WTC11 (cell line): ENCODE measurements at regions not wholly inside any gene's neighbourhood (a gene's known extent, or its start where the extent isn't known, plus 50 kb on each side); places are given as distances from the start of the nearest gene placed in this dataset.

Source experiments
- ATAC-seq: fragments of 200-7000 bp; cut with Tn5 transposase; 2 replicates; pipeline ENCODE4 v1.10.0; 2021; ENCODE audit warnings: mild to moderate bottlenecking, moderate library complexity
- CTCF ChIA-PET: fragments of 300-600 bp; sonication (Branson Sonifier 250); formaldehyde crosslinking; loops from one replicate; lab custom pipeline; 2021; ENCODE audit warnings: antibody characterized with exemption; lab: Charles Lee
- POLR2A ChIA-PET: fragments of 350-600 bp; sonication (Branson Sonifier 250); formaldehyde crosslinking; loops from one replicate; lab custom pipeline; 2021; ENCODE audit warnings: antibody characterized with exemption; lab: Charles Lee
- DNase-seq: peaks from one replicate; pipeline ENCODE4 v3.0.0; 2021; ENCODE audit warnings: low spot score
- H3K27ac Mint-ChIP-seq: 2 replicates; pipeline ENCODE4 v1.8.0; 2021; ENCODE audit warnings: mixed read lengths
- H3K27me3 Mint-ChIP-seq: 2 replicates; pipeline ENCODE4 v1.8.0; 2021; ENCODE audit warnings: low read depth, mild to moderate bottlenecking, moderate library complexity, mixed read lengths
- H3K36me3 Mint-ChIP-seq: 2 replicates; pipeline ENCODE4 v1.8.0; 2021; ENCODE audit warnings: mixed read lengths
- H3K4me1 Mint-ChIP-seq: 2 replicates; pipeline ENCODE4 v1.8.0; 2022; ENCODE audit warnings: mixed read lengths
- H3K4me3 Mint-ChIP-seq: 2 replicates; pipeline ENCODE4 v1.8.0; 2021; ENCODE audit warnings: mild to moderate bottlenecking, moderate library complexity, mixed read lengths
- H3K9me3 Mint-ChIP-seq: 2 replicates; pipeline ENCODE4 v1.8.0; 2021; ENCODE audit warnings: mixed read lengths
- CBFB ChIP-seq: sonication (generic); formaldehyde crosslinking; IDR thresholded peaks from 2 replicates; pipeline ENCODE4 v1.8.1; 2022; ENCODE audit warnings: mild to moderate bottlenecking, low read depth, missing genetic modification reagents
- CREB1 ChIP-seq: sonication (generic); formaldehyde crosslinking; IDR thresholded peaks from 2 replicates; pipeline ENCODE4 v1.8.0; 2023; ENCODE audit warnings: mild to moderate bottlenecking, missing genetic modification reagents
- CREM ChIP-seq: sonication (generic); formaldehyde crosslinking; IDR thresholded peaks from 2 replicates; pipeline ENCODE4 v1.8.1; 2022; ENCODE audit warnings: mild to moderate bottlenecking, missing genetic modification reagents, moderate library complexity
- FOXP1 ChIP-seq: sonication (generic); formaldehyde crosslinking; IDR thresholded peaks from 2 replicates; pipeline ENCODE4 v1.8.0; 2022; ENCODE audit warnings: missing genetic modification reagents, mild to moderate bottlenecking, moderate library complexity, borderline replicate concordance
- JAZF1 ChIP-seq: fragments of 250-450 bp; sonication (Bioruptor Pico); IDR thresholded peaks from 2 replicates; pipeline ENCODE4 v1.9.0; 2021; ENCODE audit warnings: moderate library complexity, mild to moderate bottlenecking, inconsistent platforms
- KAT7 ChIP-seq: sonication (generic); formaldehyde crosslinking; IDR thresholded peaks from 2 replicates; pipeline ENCODE4 v1.8.1; 2023; ENCODE audit warnings: missing genetic modification reagents, mild to moderate bottlenecking, borderline replicate concordance
- NR3C1 ChIP-seq: sonication (generic); formaldehyde crosslinking; conservative IDR thresholded peaks from 2 replicates; pipeline ENCODE4 v1.8.1; 2023; ENCODE audit warnings: low read depth, mild to moderate bottlenecking, missing genetic modification reagents
- PRRX2 ChIP-seq: fragments of 250-450 bp; sonication (Bioruptor Pico); IDR thresholded peaks from 2 replicates; pipeline ENCODE4 v1.8.0; 2021; ENCODE audit warnings: mild to moderate bottlenecking
- RORB ChIP-seq: fragments of 250-450 bp; sonication (Bioruptor Pico); IDR thresholded peaks from 2 replicates; pipeline ENCODE4 v1.9.0; 2021; ENCODE audit warnings: mild to moderate bottlenecking
- SMAD3 ChIP-seq: sonication (generic); formaldehyde crosslinking; IDR thresholded peaks from 2 replicates; pipeline ENCODE4 v1.8.0; 2022; ENCODE audit warnings: missing genetic modification reagents, mild to moderate bottlenecking, borderline replicate concordance
- SOX15 ChIP-seq: fragments of 250-450 bp; sonication (Bioruptor Pico); IDR thresholded peaks from 2 replicates; pipeline ENCODE4 v1.9.0; 2021; ENCODE audit warnings: mild to moderate bottlenecking
- SP1 ChIP-seq: sonication (generic); formaldehyde crosslinking; conservative IDR thresholded peaks from 2 replicates; pipeline ENCODE4 v1.8.1; 2022; ENCODE audit warnings: missing genetic modification reagents
- TCF7 ChIP-seq: sonication (generic); formaldehyde crosslinking; IDR thresholded peaks from 2 replicates; pipeline ENCODE4 v1.8.0; 2022; ENCODE audit warnings: mild to moderate bottlenecking, low read depth, missing genetic modification reagents, moderate library complexity
- ZNF138 ChIP-seq: sonication (generic); formaldehyde crosslinking; conservative IDR thresholded peaks from 2 replicates; pipeline ENCODE4 v1.8.1; 2022; ENCODE audit warnings: mild to moderate bottlenecking, moderate library complexity, missing genetic modification reagents
- ZNF317 ChIP-seq: sonication (generic); formaldehyde crosslinking; IDR thresholded peaks from 2 replicates; pipeline ENCODE4 v1.8.1; 2023; ENCODE audit warnings: low read depth, mild to moderate bottlenecking, moderate library complexity, missing genetic modification reagents, borderline replicate concordance
- ZNF671 ChIP-seq: fragments of 250-450 bp; sonication (Bioruptor Pico); IDR thresholded peaks from 2 replicates; pipeline ENCODE4 v1.8.0; 2021; ENCODE audit warnings: mild to moderate bottlenecking
- TF ChIP-seq, protein P1 (sequence below): sonication (generic); formaldehyde crosslinking; conservative IDR thresholded peaks from 2 replicates; pipeline ENCODE4 v1.8.1; 2023; ENCODE audit warnings: mild to moderate bottlenecking, low read depth, missing genetic modification reagents, moderate library complexity
- TF ChIP-seq, protein P2 (sequence below): fragments of 250-450 bp; sonication (Bioruptor Pico); IDR thresholded peaks from 2 replicates; pipeline ENCODE4 v1.9.0; 2021; ENCODE audit warnings: moderate library complexity, mild to moderate bottlenecking, inconsistent platforms, borderline replicate concordance
- TF ChIP-seq, protein P3 (sequence below): sonication (generic); formaldehyde crosslinking; IDR thresholded peaks from 2 replicates; pipeline ENCODE4 v1.8.0; 2022; ENCODE audit warnings: mild to moderate bottlenecking, missing genetic modification reagents
- TF ChIP-seq, protein P4 (sequence below): fragments of 200-600 bp; IDR thresholded peaks from 2 replicates; pipeline ENCODE4 v1.8.0; 2022; ENCODE audit warnings: antibody characterized with exemption
- TF ChIP-seq, protein P5 (sequence below): sonication (generic); formaldehyde crosslinking; IDR thresholded peaks from 2 replicates; pipeline ENCODE4 v1.8.1; 2023; ENCODE audit warnings: mild to moderate bottlenecking, missing genetic modification reagents, borderline replicate concordance

DNA sequence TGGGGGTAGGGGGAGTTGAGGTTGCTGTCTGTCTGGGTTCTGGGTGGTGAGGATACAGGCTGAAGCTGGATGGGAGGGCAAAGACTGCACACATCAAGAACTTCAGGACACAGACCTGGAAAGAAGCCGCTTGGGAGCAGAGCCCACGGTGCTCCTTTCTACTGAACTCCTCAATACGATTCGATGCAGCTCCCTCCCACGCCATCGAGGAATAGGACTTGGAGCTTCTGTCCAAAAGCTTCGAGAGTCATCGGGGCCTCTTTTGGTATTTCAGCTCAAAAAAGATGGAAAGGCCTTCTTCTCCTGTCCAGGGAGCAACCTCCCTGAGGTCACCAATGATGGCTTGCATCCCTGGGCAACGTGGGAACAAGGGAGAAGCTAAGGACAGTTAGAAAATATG, 407.1 kb upstream of the MGMT start (continued):
- no peak for TF ChIP-seq ZNF317 (CRISPR knock-in tag)
- TF ChIP-seq FOXP1 (CRISPR knock-in tag): no peak
- no peak for TF ChIP-seq PRRX2 (CRISPR knock-in tag)

DNA sequence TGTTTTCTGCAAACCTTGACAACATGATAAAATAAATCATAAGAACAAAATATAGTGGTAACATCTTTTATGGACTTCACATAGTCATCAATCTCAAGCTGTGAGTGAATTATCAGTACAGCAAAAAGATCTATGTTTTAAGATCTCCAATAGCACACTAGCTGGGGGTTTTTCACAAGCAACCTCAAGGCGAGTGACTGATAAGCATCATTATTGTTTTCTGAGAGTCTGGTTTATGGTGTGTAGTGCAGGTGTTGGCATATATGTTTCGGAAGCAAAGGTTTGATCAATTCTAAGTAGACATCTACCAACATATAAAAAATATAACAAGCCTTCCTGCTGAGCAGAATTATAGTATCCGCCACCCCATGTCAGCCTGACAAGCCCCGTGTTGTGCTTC, 403.8 kb upstream of the MGMT start:
- DNase-seq (no peak), ATAC-seq (no peak)
- Mint-ChIP-seq H3K27me3 (no peaks in the 10 kb centered on the region), H3K9me3 (no peaks in the 10 kb centered on the region), H3K36me3 (no peaks in the 10 kb centered on the region), H3K27ac (no peak overlapping the region), H3K4me3 (no peak overlapping the region), H3K4me1 (peaks cover 19% of the 10 kb centered on the region)
- ChIA-PET POLR2A (interaction anchor here (0.9 kb wide), 1 partner anchor 32 kb away, joined by 3 read pairs; no protein-coding TSS in a partner anchor), CTCF (no interaction called here)
- no peak for TF ChIP-seq NR3C1 (CRISPR knock-in tag)
- TF ChIP-seq, protein P1, sequence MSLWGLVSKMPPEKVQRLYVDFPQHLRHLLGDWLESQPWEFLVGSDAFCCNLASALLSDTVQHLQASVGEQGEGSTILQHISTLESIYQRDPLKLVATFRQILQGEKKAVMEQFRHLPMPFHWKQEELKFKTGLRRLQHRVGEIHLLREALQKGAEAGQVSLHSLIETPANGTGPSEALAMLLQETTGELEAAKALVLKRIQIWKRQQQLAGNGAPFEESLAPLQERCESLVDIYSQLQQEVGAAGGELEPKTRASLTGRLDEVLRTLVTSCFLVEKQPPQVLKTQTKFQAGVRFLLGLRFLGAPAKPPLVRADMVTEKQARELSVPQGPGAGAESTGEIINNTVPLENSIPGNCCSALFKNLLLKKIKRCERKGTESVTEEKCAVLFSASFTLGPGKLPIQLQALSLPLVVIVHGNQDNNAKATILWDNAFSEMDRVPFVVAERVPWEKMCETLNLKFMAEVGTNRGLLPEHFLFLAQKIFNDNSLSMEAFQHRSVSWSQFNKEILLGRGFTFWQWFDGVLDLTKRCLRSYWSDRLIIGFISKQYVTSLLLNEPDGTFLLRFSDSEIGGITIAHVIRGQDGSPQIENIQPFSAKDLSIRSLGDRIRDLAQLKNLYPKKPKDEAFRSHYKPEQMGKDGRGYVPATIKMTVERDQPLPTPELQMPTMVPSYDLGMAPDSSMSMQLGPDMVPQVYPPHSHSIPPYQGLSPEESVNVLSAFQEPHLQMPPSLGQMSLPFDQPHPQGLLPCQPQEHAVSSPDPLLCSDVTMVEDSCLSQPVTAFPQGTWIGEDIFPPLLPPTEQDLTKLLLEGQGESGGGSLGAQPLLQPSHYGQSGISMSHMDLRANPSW: no peak
- no peak for TF ChIP-seq PRRX2 (CRISPR knock-in tag)
- no peak for TF ChIP-seq CBFB (CRISPR knock-in tag)
- no peak for TF ChIP-seq CREB1 (CRISPR knock-in tag)
- TF ChIP-seq KAT7: no peak
- TF ChIP-seq SP1 (CRISPR knock-in tag): no peak
- TF ChIP-seq TCF7 (CRISPR knock-in tag): no peak
- no peak for TF ChIP-seq RORB
- TF ChIP-seq, protein P2, sequence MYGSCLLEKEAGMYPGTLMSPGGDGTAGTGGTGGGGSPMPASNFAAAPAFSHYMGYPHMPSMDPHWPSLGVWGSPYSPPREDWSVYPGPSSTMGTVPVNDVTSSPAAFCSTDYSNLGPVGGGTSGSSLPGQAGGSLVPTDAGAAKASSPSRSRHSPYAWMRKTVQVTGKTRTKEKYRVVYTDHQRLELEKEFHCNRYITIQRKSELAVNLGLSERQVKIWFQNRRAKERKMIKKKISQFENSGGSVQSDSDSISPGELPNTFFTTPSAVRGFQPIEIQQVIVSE (CRISPR knock-in tag): no peak
- TF ChIP-seq ZNF671: no peak
- TF ChIP-seq CREM (CRISPR knock-in tag): no peak
- TF ChIP-seq ZNF138 (CRISPR knock-in tag): no peak
- TF ChIP-seq, protein P3, sequence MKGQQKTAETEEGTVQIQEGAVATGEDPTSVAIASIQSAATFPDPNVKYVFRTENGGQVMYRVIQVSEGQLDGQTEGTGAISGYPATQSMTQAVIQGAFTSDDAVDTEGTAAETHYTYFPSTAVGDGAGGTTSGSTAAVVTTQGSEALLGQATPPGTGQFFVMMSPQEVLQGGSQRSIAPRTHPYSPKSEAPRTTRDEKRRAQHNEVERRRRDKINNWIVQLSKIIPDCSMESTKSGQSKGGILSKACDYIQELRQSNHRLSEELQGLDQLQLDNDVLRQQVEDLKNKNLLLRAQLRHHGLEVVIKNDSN (CRISPR knock-in tag): no peak
- TF ChIP-seq, protein P4, sequence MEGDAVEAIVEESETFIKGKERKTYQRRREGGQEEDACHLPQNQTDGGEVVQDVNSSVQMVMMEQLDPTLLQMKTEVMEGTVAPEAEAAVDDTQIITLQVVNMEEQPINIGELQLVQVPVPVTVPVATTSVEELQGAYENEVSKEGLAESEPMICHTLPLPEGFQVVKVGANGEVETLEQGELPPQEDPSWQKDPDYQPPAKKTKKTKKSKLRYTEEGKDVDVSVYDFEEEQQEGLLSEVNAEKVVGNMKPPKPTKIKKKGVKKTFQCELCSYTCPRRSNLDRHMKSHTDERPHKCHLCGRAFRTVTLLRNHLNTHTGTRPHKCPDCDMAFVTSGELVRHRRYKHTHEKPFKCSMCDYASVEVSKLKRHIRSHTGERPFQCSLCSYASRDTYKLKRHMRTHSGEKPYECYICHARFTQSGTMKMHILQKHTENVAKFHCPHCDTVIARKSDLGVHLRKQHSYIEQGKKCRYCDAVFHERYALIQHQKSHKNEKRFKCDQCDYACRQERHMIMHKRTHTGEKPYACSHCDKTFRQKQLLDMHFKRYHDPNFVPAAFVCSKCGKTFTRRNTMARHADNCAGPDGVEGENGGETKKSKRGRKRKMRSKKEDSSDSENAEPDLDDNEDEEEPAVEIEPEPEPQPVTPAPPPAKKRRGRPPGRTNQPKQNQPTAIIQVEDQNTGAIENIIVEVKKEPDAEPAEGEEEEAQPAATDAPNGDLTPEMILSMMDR: no peak
- TF ChIP-seq, protein P5, sequence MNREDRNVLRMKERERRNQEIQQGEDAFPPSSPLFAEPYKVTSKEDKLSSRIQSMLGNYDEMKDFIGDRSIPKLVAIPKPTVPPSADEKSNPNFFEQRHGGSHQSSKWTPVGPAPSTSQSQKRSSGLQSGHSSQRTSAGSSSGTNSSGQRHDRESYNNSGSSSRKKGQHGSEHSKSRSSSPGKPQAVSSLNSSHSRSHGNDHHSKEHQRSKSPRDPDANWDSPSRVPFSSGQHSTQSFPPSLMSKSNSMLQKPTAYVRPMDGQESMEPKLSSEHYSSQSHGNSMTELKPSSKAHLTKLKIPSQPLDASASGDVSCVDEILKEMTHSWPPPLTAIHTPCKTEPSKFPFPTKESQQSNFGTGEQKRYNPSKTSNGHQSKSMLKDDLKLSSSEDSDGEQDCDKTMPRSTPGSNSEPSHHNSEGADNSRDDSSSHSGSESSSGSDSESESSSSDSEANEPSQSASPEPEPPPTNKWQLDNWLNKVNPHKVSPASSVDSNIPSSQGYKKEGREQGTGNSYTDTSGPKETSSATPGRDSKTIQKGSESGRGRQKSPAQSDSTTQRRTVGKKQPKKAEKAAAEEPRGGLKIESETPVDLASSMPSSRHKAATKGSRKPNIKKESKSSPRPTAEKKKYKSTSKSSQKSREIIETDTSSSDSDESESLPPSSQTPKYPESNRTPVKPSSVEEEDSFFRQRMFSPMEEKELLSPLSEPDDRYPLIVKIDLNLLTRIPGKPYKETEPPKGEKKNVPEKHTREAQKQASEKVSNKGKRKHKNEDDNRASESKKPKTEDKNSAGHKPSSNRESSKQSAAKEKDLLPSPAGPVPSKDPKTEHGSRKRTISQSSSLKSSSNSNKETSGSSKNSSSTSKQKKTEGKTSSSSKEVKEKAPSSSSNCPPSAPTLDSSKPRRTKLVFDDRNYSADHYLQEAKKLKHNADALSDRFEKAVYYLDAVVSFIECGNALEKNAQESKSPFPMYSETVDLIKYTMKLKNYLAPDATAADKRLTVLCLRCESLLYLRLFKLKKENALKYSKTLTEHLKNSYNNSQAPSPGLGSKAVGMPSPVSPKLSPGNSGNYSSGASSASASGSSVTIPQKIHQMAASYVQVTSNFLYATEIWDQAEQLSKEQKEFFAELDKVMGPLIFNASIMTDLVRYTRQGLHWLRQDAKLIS: no peak
- TF ChIP-seq SOX15 (CRISPR knock-in tag): no peak
- no peak for TF ChIP-seq SMAD3 (CRISPR knock-in tag)
- no peak for TF ChIP-seq JAZF1 (CRISPR knock-in tag)
